Endothelial cell of umbilical vein (primary cell): ENCODE measurements at regions not wholly inside any gene's neighbourhood (a gene's known extent, or its start where the extent isn't known, plus 50 kb on each side); places are given as distances from the start of the nearest gene placed in this dataset.

Source experiments
- BruUV-seq: library from RNA; stranded (reverse); fragments of 400-500 nt; replicated peaks from 2 replicates; lab custom pipeline; 2021; lab: Mats Ljungman, UMichigan
- CTCF ChIA-PET: fragments of 300-600, 350-600 bp; sonication (Branson Sonifier 250); formaldehyde crosslinking; loops from one replicate; lab custom pipeline; 2021; ENCODE audit warnings: antibody characterized with exemption, inconsistent platforms; lab: Charles Lee
- POLR2A ChIA-PET: fragments of 300-600, 350-600 bp; sonication (Branson Sonifier 250); formaldehyde crosslinking; loops from one replicate; lab custom pipeline; 2021; ENCODE audit warnings: antibody characterized with exemption, inconsistent platforms; lab: Charles Lee
- DNase-seq: peaks from one replicate; pipeline ENCODE4 v3.0.0-alpha.2; 2011; ENCODE audit warnings: low read depth, low spot score
- FAIRE-seq: peaks from 2 replicates; lab custom pipeline; 2011; peaks lifted over from hg19 to GRCh38; lab: Jason Lieb, UNC
- H2AFZ ChIP-seq: 2 replicates; pipeline ENCODE4 v1.6.0; 2012; ENCODE audit warnings: low read depth, low read length, control low read depth, inconsistent platforms
- H3K27ac ChIP-seq: 2 replicates; pipeline ENCODE4 v1.5.1; 2011; ENCODE audit warnings: low read depth, mild to moderate bottlenecking, control low read depth, low read length, moderate library complexity; ENCODE audit not compliant: insufficient read depth
- H3K27me3 ChIP-seq, 2 experiments: 2 replicates each; pipeline versions ENCODE4 v1.6.0 to v1.6.1; 2011; ENCODE audit warnings: low read length in 2 of 2, mixed read lengths in 1 of 2; ENCODE audit not compliant: control insufficient read depth in 2 of 2, insufficient read depth in 2 of 2
- H3K36me3 ChIP-seq, 2 experiments: 2 replicates in 1 of 2; 3 replicates in 1 of 2; pipeline ENCODE4 v1.5.1; 2011; ENCODE audit warnings: low read length in 2 of 2, mild to moderate bottlenecking in 1 of 2, moderate library complexity in 1 of 2; ENCODE audit not compliant: control insufficient read depth in 2 of 2, insufficient read depth in 2 of 2; ENCODE audit errors: extremely low read depth in 1 of 2
- H3K4me1 ChIP-seq: 3 replicates; pipeline ENCODE4 v1.5.1; 2011; ENCODE audit warnings: mild to moderate bottlenecking, low read length; ENCODE audit not compliant: control insufficient read depth, insufficient read depth; ENCODE audit errors: extremely low read depth
- H3K4me2 ChIP-seq: 2 replicates; pipeline ENCODE4 v1.6.1; 2011; ENCODE audit warnings: low read length, control low read depth, mixed read lengths; ENCODE audit not compliant: insufficient read depth
- H3K4me3 ChIP-seq, 3 experiments: fragments of 200-600 bp in 1 of 3; sonication (generic), shearing (Covaris generic) in 1 of 3; replicated peaks in 1 of 3; 2 replicates each; pipeline ENCODE4 v1.5.1; 2011 to 2016; ENCODE audit warnings: control low read depth in 3 of 3, low read length in 3 of 3, mild to moderate bottlenecking in 2 of 3, inconsistent platforms in 1 of 3, low read depth in 1 of 3, moderate library complexity in 1 of 3; ENCODE audit not compliant: insufficient read depth in 1 of 3
- H3K79me2 ChIP-seq: 2 replicates; pipeline ENCODE4 v1.6.0; 2012; ENCODE audit warnings: low read length, inconsistent platforms; ENCODE audit not compliant: control insufficient read depth, insufficient read depth
- H3K9ac ChIP-seq: replicated peaks from 2 replicates; pipeline ENCODE3; 2011; ENCODE audit warnings: low read length, control low read depth; ENCODE audit not compliant: insufficient read depth; ENCODE audit errors: extremely low read depth
- H3K9me1 ChIP-seq: replicated peaks from 3 replicates; pipeline ENCODE4 v1.6.0; 2011; ENCODE audit warnings: mild to moderate bottlenecking, low read length; ENCODE audit not compliant: control insufficient read depth, insufficient read depth; ENCODE audit errors: extremely low read depth
- H3K9me3 ChIP-seq: replicated peaks from 2 replicates; pipeline ENCODE4 v1.5.1; 2012; ENCODE audit warnings: low read length, inconsistent platforms; ENCODE audit not compliant: control insufficient read depth, insufficient read depth
- H4K20me1 ChIP-seq: replicated peaks from 2 replicates; pipeline ENCODE3; 2011; ENCODE audit warnings: mild to moderate bottlenecking, low read length; ENCODE audit not compliant: control insufficient read depth, insufficient read depth; ENCODE audit errors: extremely low read depth
- EZH2 ChIP-seq: IDR thresholded peaks from 2 replicates; pipeline ENCODE4 v1.6.1; 2012; ENCODE audit warnings: borderline replicate concordance, low read depth, mild to moderate bottlenecking, moderate library complexity, low read length, inconsistent platforms; ENCODE audit not compliant: severe bottlenecking
- FOS ChIP-seq: IDR thresholded peaks from 2 replicates; pipeline ENCODE4 v1.6.1; 2011; ENCODE audit warnings: mild to moderate bottlenecking, low read length, moderate library complexity, borderline replicate concordance; ENCODE audit not compliant: insufficient read depth
- GATA2 ChIP-seq: IDR thresholded peaks from 2 replicates; pipeline ENCODE4 v1.7.0; 2011; ENCODE audit warnings: low read depth, mild to moderate bottlenecking, moderate library complexity, mixed read lengths, low read length; ENCODE audit not compliant: insufficient read length, insufficient read depth
- JUN ChIP-seq: IDR thresholded peaks from 2 replicates; pipeline ENCODE4 v1.6.1; 2011; ENCODE audit warnings: borderline replicate concordance, low read depth; ENCODE audit not compliant: insufficient read length, insufficient read depth
- MYC ChIP-seq: IDR thresholded peaks from one replicate; pipeline ENCODE4 v1.6.1; 2011; ENCODE audit warnings: mild to moderate bottlenecking, low read depth, low read length
- POLR2A ChIP-seq: IDR thresholded peaks from 2 replicates; pipeline ENCODE4 v1.6.1; 2012; ENCODE audit warnings: low read depth, mild to moderate bottlenecking, control low read depth, low read length
- POLR2AphosphoS5 ChIP-seq: IDR thresholded peaks from 2 replicates; pipeline ENCODE4 v1.6.1; 2012; ENCODE audit warnings: low read depth, mild to moderate bottlenecking, control low read depth, low read length, moderate library complexity; ENCODE audit not compliant: insufficient read depth
- dilution Hi-C: fragments of 300-500 bp; cut with MboI; formaldehyde crosslinking; loops from one replicate; pipeline ENCODE4 v1.15.0; 2019; ENCODE audit warnings: low sequenced_read_pairs; ENCODE audit not compliant: extremely low pct_ligation_motif_present
- intact Hi-C: fragments of 100-400 bp; cut with micrococcal nuclease; formaldehyde crosslinking; loops from one replicate; pipeline ENCODE4 v1.10.0; 2022
- TF ChIP-seq, protein P1 (sequence below), 2 donors: IDR thresholded peaks; 1 replicate in 1 of 2; 2 replicates in 1 of 2; pipeline ENCODE4 v1.5.1; 2011; ENCODE audit warnings: low read length in 2 of 2, mild to moderate bottlenecking in 2 of 2, moderate library complexity in 2 of 2, control low read depth in 1 of 2, inconsistent platforms in 1 of 2, low read depth in 1 of 2; ENCODE audit not compliant: insufficient read depth in 1 of 2; ENCODE audit errors: extremely low read depth in 1 of 2
- TF ChIP-seq, protein P2 (sequence below): IDR thresholded peaks from 2 replicates; pipeline ENCODE4 v1.6.1; 2011; ENCODE audit not compliant: insufficient read depth, insufficient read length

DNA sequence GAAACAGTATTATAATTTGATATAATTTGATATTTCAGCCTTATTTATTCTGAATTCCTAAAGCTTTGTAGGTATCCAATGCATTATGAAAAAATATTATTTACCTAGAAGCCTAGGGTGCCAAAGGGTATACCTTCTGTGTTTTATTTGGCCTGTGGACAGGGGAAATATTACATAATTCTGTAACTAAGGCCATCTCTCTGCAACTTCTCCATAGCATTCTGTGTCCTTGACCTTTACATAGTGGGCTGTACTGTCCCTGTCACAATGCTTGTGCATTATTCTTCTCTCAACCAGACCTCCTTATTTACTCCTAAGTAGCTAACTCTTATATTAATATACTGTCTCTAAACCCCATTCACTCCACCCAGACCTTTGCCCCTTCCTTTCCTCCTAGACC lies 57.0 kb upstream of the RANBP6 start:
- ChIA-PET POLR2A (no interaction called here), CTCF (interaction anchor here (1.7 kb wide), 1 partner anchor 234 kb away, joined by 6 read pairs; no protein-coding TSS in a partner anchor)
- no peak for TF ChIP-seq JUN
- TF ChIP-seq FOS: no peak
- no peak for TF ChIP-seq GATA2
- no peak for TF ChIP-seq POLR2AphosphoS5
- TF ChIP-seq EZH2: no peak
- TF ChIP-seq MYC: no peak
- Histone ChIP-seq H3K9ac (no peak overlapping the region), H4K20me1 (no peaks in the 10 kb centered on the region), H3K4me3 (no peak overlapping the region), H3K9me3 (peaks cover 2% of the 10 kb centered on the region), H2AFZ (no peak overlapping the region), H3K9me1 (no peaks in the 10 kb centered on the region), H3K27me3 (peaks cover 0 to under 1% of the 10 kb centered on the region in 2 experiments), H3K36me3 (no peaks in the 10 kb centered on the region), H3K79me2 (no peaks in the 10 kb centered on the region), H3K4me1 (no peaks in the 10 kb centered on the region), H3K4me2 (no peak overlapping the region), H3K27ac (no peak overlapping the region)
- BruUV-seq: no TSS peak
- intact Hi-C loops (no loop called here), dilution Hi-C loops (no loop called here)
- DNase-seq: no peak
- FAIRE-seq: no peak

DNA sequence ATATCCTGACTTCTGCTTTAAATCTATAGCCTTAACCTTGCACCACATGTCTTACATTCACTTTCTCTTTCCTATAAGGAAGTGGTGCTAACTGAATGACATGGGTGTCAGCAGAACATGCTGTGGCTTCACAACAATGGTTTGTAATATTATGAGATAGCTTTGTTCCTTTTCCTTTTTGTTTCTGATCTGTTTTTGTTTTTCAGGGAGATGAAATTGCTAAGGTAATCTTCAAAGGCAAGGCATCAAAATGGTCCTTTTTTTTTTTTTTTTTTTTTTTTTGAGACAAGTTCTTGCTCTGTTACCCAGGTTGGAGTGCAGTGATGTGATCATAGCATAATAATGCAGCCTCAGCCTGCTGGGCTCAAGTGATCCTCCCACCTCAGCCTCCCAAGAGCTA lies 53.6 kb upstream of the RANBP6 start:
- CTCF ChIA-PET: interaction anchor here (0.6 to 2.1 kb wide), 2 partner anchors 15 to 130 kb away, joined by 3 to 7 read pairs; no protein-coding TSS in a partner anchor
- Histone ChIP-seq H3K36me3 (no peaks in the 10 kb centered on the region), H2AFZ (no peak overlapping the region), H3K27me3 (peaks cover 2 to 11% of the 10 kb centered on the region in 2 experiments), H3K9me3 (peaks cover 2% of the 10 kb centered on the region), H3K4me1 (no peaks in the 10 kb centered on the region), H3K4me3 (no peak overlapping the region), H3K27ac (no peak overlapping the region), H3K4me2 (no peak overlapping the region), H3K9ac (no peak overlapping the region), H3K79me2 (no peaks in the 10 kb centered on the region), H4K20me1 (no peaks in the 10 kb centered on the region), H3K9me1 (no peaks in the 10 kb centered on the region)
- BruUV-seq: no TSS peak
- no peak for TF ChIP-seq POLR2A
- TF ChIP-seq, protein P1, sequence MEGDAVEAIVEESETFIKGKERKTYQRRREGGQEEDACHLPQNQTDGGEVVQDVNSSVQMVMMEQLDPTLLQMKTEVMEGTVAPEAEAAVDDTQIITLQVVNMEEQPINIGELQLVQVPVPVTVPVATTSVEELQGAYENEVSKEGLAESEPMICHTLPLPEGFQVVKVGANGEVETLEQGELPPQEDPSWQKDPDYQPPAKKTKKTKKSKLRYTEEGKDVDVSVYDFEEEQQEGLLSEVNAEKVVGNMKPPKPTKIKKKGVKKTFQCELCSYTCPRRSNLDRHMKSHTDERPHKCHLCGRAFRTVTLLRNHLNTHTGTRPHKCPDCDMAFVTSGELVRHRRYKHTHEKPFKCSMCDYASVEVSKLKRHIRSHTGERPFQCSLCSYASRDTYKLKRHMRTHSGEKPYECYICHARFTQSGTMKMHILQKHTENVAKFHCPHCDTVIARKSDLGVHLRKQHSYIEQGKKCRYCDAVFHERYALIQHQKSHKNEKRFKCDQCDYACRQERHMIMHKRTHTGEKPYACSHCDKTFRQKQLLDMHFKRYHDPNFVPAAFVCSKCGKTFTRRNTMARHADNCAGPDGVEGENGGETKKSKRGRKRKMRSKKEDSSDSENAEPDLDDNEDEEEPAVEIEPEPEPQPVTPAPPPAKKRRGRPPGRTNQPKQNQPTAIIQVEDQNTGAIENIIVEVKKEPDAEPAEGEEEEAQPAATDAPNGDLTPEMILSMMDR (IDR thresholded peaks at IDR 0.05; ENCODE audit: extremely low read depth in 1 of 2, insufficient read depth in 1 of 2, low read depth in 1 of 2, low read length in 2 of 2): no peak
- TF ChIP-seq, protein P2, sequence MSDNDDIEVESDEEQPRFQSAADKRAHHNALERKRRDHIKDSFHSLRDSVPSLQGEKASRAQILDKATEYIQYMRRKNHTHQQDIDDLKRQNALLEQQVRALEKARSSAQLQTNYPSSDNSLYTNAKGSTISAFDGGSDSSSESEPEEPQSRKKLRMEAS: no peak
- no peak for TF ChIP-seq MYC
- TF ChIP-seq POLR2AphosphoS5: no peak
- TF ChIP-seq GATA2: no peak
- TF ChIP-seq JUN: no peak
- no peak for FAIRE-seq
- intact Hi-C loops (loop anchor here (1.0 kb wide), 1 partner anchor 44 kb away; no protein-coding TSS in a partner anchor), dilution Hi-C loops (no loop called here)
- POLR2A ChIA-PET: no interaction called here
- DNase-seq: no peak
